Parathyroid adenoma (tissue), 2 donors: ENCODE measurements at regions not wholly inside any gene's neighbourhood (a gene's known extent, or its start where the extent isn't known, plus 50 kb on each side); places are given as distances from the start of the nearest gene placed in this dataset.

Experiments
- H2AFZ ChIP-seq: fragments of 300-600 bp; sonication (generic); one replicate; pipeline ENCODE4 v1.7.0; 2017; ENCODE audit warnings: antibody characterized with exemption, mild to moderate bottlenecking
- H3K27ac ChIP-seq: fragments of 300-600 bp; sonication (generic); one replicate; pipeline ENCODE4 v1.7.0; 2017
- H3K27me3 ChIP-seq: fragments of 300-600 bp; sonication (generic); one replicate; pipeline ENCODE4 v1.7.0; 2017; ENCODE audit warnings: low read length; ENCODE audit not compliant: control insufficient read depth, insufficient read depth
- H3K36me3 ChIP-seq: fragments of 300-600 bp; sonication (generic); one replicate; pipeline ENCODE4 v1.7.0; 2017; ENCODE audit warnings: low read length; ENCODE audit not compliant: control insufficient read depth, insufficient read depth
- H3K4me1 ChIP-seq: fragments of 300-600 bp; sonication (generic); one replicate; pipeline ENCODE4 v1.7.0; 2017; ENCODE audit warnings: control low read depth
- H3K4me2 ChIP-seq: fragments of 300-600 bp; sonication (generic); one replicate; pipeline ENCODE4 v1.7.0; 2017; ENCODE audit warnings: low read length
- H3K4me3 ChIP-seq: fragments of 300-600 bp; sonication (generic); one replicate; pipeline ENCODE4 v1.7.0; 2017; ENCODE audit warnings: low read depth, low read length
- H3K79me2 ChIP-seq: fragments of 300-600 bp; sonication (generic); one replicate; pipeline ENCODE4 v1.7.0; 2017; ENCODE audit warnings: control low read depth
- H3K9ac ChIP-seq: fragments of 300-600 bp; sonication (generic); one replicate; pipeline ENCODE4 v1.7.0; 2017; ENCODE audit warnings: mild to moderate bottlenecking
- H3K9me3 ChIP-seq: fragments of 300-600 bp; sonication (generic); one replicate; pipeline ENCODE4 v1.7.0; 2017; ENCODE audit warnings: low read length; ENCODE audit not compliant: control insufficient read depth
- CTCF ChIP-seq: fragments of 300-600 bp; sonication (generic); IDR thresholded peaks from one replicate; pipeline ENCODE4 v1.7.0; 2017; ENCODE audit warnings: antibody characterized with exemption, mild to moderate bottlenecking
- donor health status: primary hyperparathyroidism.

- TF ChIP-seq CTCF: no peak
- Histone ChIP-seq H3K9me3 (no peaks in the 10 kb centered on the region), H2AFZ (no peak overlapping the region), H3K4me1 (no peaks in the 10 kb centered on the region), H3K4me2 (no peak overlapping the region), H3K9ac (no peak overlapping the region), H3K27me3 (no peaks in the 10 kb centered on the region), H3K27ac (no peak overlapping the region), H3K36me3 (no peaks in the 10 kb centered on the region), H3K4me3 (no peak overlapping the region), H3K79me2 (no peaks in the 10 kb centered on the region)
Measured at GRCh38 chr4:29632199-29632598, 1088.0 kb upstream of the PCDH7 start.

DNA sequence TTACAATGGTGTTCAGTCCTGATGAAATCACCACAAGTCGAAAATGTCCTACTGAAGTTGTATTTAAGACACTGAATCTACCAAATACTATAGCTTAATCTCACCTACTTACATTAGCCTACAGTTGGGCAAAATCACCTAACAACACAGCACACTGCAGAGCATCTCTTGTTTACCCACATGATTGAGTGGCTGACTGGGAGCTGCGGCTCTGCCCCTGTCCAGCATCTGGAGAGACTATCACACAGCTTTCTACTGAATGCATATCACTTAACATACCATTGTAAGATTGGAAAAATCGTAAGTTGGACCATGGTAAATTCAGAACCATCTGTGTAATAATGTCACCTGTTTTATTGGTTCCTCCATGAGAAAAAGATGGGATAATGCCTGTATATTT is 1083.2 kb upstream of the PCDH7 start:
- no peak overlapping the region for H3K4me3 ChIP-seq
- H3K4me1 ChIP-seq: no peaks in the 10 kb centered on the region
- no peaks in the 10 kb centered on the region for H3K79me2 ChIP-seq
- no peak overlapping the region for H3K27ac ChIP-seq
- no peaks in the 10 kb centered on the region for H3K27me3 ChIP-seq
- TF ChIP-seq CTCF: no peak
- no peak overlapping the region for H3K4me2 ChIP-seq
- H3K36me3 ChIP-seq: no peaks in the 10 kb centered on the region
- H3K9me3 ChIP-seq: no peaks in the 10 kb centered on the region
- no peak overlapping the region for H2AFZ ChIP-seq
- no peak overlapping the region for H3K9ac ChIP-seq

DNA sequence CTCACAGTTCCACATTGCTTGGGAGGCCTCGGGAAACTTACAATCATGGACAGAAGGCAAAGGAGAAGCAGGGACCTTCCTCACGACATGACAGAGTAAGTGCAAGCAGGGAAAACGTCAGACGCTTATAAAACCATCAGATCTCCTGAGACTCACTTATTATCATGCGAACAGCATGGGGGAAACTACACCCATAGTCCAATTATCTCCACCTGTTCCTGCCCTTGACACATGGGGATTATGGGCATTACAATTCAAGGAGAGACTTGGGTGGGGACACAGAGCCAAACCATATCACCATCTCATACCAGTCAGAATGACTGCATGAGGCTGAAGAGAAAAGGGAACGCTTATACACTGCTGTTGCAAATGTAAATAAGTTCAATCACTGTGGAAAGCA is 1066.9 kb upstream of the PCDH7 start:
- Histone ChIP-seq H3K27ac (no peak overlapping the region), H3K79me2 (no peaks in the 10 kb centered on the region), H3K9me3 (no peaks in the 10 kb centered on the region), H3K9ac (no peak overlapping the region), H3K4me3 (no peak overlapping the region), H2AFZ (no peak overlapping the region), H3K4me2 (no peak overlapping the region), H3K4me1 (no peaks in the 10 kb centered on the region), H3K27me3 (no peaks in the 10 kb centered on the region), H3K36me3 (no peaks in the 10 kb centered on the region)
- TF ChIP-seq CTCF: no peak

- no peaks in the 10 kb centered on the region for H3K4me1 ChIP-seq
- no peaks in the 10 kb centered on the region for H3K36me3 ChIP-seq
- no peaks in the 10 kb centered on the region for H3K9me3 ChIP-seq
- TF ChIP-seq CTCF: no peak
- H3K4me2 ChIP-seq: no peak overlapping the region
- H3K27ac ChIP-seq: no peak overlapping the region
- H3K27me3 ChIP-seq: no peaks in the 10 kb centered on the region
- no peaks in the 10 kb centered on the region for H3K79me2 ChIP-seq
- no peak overlapping the region for H2AFZ ChIP-seq
- H3K4me3 ChIP-seq: no peak overlapping the region
- H3K9ac ChIP-seq: no peak overlapping the region
Measured at GRCh38 chr4:29680644-29681043, 1039.5 kb upstream of the PCDH7 start.

DNA sequence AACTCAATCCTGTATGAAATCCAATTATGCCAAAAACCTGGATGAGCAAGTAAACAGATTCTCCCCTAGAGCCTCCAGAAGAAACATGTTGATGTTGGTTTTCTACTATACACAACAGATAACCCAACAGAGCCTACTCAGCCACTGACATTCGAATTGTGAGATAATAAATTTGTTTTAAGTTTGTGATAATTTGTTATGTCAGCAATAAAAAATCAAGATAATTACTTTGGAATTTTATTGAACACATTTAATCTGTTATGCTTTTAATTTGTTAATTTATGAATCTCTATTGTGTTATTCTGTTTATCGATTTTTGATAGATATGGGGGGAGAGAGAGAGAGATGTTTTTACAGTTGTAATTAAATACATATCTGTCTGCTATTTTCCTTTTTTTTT is 1016.1 kb upstream of the PCDH7 start:
- H3K79me2 ChIP-seq: no peaks in the 10 kb centered on the region
- H3K27ac ChIP-seq: no peak overlapping the region
- H3K27me3 ChIP-seq: no peaks in the 10 kb centered on the region
- no peak overlapping the region for H3K4me3 ChIP-seq
- H3K4me2 ChIP-seq: no peak overlapping the region
- TF ChIP-seq CTCF: no peak
- no peaks in the 10 kb centered on the region for H3K4me1 ChIP-seq
- no peak overlapping the region for H2AFZ ChIP-seq
- H3K36me3 ChIP-seq: no peaks in the 10 kb centered on the region
- no peaks in the 10 kb centered on the region for H3K9me3 ChIP-seq
- no peak overlapping the region for H3K9ac ChIP-seq
